HT1080 (cell line): ENCODE measurements at regions not wholly inside any gene's neighbourhood (a gene's known extent, or its start where the extent isn't known, plus 50 kb on each side); places are given as distances from the start of the nearest gene placed in this dataset.
A peak's percentile ranks its signal among the peaks of the same experiment; 100 is the strongest.
"Not testable (repeated sequence)": the region's sequence is repeated elsewhere in the genome, so short reads cannot be mapped to it uniquely, and the experiment has no call there.

ENCODE experiments used
- DNase-seq: peaks from one replicate; pipeline ENCODE4 v3.0.0-alpha.2; 2015; ENCODE audit warnings: low read depth

DNA sequence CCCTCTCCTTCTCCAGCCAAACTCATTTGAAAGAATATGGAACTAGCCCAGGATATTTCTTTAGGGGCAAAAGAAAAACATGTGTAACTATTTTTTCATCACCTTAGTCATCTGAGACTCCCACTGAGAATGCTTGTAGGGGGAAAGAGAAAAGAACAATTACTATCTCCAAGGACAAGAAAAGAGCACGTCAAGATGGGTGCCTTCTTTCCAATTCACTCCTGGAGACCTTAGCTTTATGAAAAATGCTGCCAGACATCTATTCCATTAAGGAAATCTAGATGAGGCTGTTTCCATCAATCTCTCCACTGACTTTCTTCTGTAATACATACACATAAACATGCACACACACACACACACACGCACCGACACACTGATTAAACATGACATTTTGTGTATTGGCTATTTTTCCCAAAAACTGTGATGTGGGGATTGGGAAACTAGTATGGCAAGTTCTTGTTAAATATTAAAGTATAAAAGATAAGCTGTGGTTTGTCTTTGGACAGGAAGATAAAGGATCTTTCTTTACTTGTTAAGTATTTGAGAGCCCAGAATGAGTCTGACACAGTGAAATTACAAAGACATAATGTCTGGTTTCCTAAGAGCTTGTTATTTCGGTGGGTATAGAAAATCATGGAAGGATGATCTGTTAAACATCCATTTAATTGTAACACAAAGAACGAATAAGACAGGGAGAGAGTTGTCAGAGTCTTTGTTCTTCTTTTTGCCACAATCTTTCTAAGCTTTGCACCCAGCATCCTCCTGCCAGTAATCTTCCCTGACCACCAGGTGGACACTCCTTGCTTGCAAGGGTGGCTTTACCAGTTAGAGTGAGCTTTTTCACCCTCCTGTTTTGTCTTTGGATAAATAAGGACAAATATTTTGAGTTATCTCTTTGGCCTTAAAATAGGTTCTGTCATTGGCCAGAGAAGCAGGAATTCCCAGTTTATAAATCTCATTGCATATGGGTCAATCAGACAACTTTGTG, 177.3 kb upstream of the TMEM72 start:
- no peak for DNase-seq

GRCh38 chr10:44742248-44742647, 168.9 kb upstream of the TMEM72 start:
- DNase-seq, result no peak

- DNase-seq, result no peak
Observed at GRCh38 chr10:44743535-44743934, 167.6 kb upstream of the TMEM72 start.

DNA sequence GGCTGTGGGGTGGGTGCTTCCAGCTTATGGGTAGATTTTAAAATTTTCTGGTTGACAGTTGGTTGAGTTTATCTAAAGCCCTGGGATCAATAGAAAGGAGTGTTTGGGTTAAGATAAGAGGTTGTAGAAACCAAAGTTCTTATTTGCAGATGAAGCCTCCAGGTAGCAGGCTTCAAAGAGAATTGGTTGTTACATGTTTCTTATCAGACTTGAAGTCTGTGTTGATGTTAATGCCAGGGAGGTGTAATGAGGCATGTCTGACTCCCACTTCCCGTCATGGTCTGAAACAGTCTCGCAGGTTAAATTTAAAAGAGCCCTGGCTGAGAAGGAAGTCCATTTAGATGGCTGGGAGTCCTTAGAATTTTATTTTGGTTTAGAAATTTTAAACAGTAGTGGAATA, 165.2 kb upstream of the TMEM72 start:
- DNase-seq, result no peak

GRCh38 chr10:44747593-44748172, 163.5 kb upstream of the TMEM72 start:
- DNase-seq, result no peak

DNA sequence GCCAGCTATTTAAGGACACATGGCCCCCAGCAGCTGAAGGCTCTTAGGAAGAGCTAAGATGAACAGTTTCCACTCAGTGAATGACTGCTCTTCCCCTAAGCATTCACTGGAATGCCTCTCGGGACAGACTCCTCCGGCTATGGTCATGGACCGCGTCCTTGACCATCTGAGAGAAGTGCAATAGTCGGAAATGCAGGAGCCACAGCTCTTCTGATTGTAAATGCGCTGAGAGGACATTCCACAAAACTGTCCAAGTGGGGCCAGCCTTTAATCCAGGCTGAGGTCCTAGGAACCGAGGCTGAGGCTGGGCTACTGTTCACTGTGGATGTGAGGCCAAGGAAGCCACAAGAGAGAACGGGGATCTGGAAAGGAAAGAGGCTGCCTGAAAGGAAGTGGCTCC, 162.0 kb upstream of the TMEM72 start:
- DNase-seq, result no peak

GRCh38 chr10:44752451-44753441, 158.4 kb upstream of the TMEM72 start:
- DNase-seq, result peak; percentile 78

- DNase-seq, result not testable (repeated sequence)
Observed at GRCh38 chr10:44754355-44754754, 156.8 kb upstream of the TMEM72 start.

DNA sequence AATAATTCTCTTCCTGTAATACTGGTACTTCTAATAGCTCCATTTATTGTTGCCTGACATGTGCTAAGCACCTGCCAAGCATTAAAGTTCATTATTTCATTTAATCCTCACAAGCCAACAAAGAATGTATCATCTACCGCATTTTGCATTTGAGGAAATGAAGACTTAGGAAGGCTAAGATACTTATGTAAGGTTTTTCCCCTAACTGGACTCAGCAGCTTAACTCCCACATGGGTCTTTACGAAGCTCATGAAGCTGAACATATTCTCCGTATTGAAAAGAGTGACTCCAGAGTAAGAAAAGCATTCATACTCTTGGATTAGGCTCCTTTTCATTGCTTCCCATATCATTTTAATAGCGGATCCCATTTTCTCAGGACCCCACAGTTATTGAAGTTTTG, 155.7 kb upstream of the TMEM72 start:
- DNase-seq, result no peak

DNA sequence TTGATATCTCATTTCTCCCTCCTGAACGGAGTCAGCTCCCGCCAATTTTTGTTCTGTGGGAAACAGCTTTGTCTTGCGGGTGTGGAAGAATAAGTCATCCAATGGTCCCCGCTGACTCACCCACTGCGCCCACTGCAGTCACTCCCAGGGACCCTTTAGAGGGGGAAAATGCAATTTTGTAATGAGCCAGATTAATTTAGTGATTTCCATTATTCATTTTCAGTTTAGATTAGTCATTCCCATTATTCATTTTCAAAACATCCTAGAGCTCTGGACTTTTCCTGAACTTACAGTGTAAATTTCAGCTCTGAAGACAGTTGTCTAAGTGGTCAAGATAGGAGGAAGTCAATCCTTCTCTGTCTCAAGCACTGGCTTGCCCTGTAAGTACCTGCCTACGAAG, 154.9 kb upstream of the TMEM72 start:
- DNase-seq, result peak; percentile 76

GRCh38 chr10:44757551-44758205, 153.5 kb upstream of the TMEM72 start:
- no peak for DNase-seq

GRCh38 chr10:44759122-44759521, 152.0 kb upstream of the TMEM72 start:
- DNase-seq, result no peak

- no peak for DNase-seq
Observed at GRCh38 chr10:44760513-44760912, 150.6 kb upstream of the TMEM72 start.

DNA sequence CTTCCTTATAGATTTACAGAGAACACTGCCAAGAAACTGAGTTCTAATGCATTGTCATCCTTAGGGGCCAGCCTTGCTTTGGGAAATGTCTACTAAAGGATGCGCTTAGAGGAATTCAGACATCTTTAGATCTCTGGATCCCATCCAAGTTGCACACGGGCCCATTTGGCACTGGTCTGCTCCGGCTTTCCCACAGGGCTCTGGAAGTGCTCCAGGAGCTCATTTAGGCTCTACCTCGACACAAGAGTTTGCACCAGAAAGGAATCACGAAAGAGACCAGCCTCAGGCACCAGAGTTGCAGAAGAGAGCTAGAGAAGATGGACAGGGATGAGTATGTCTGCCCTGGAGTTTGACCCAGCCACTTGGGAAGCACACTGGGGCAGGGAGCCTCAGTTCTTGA, 150.1 kb upstream of the TMEM72 start:
- no peak for DNase-seq

GRCh38 chr10:44763331-44763730, 147.8 kb upstream of the TMEM72 start:
- no peak for DNase-seq

DNA sequence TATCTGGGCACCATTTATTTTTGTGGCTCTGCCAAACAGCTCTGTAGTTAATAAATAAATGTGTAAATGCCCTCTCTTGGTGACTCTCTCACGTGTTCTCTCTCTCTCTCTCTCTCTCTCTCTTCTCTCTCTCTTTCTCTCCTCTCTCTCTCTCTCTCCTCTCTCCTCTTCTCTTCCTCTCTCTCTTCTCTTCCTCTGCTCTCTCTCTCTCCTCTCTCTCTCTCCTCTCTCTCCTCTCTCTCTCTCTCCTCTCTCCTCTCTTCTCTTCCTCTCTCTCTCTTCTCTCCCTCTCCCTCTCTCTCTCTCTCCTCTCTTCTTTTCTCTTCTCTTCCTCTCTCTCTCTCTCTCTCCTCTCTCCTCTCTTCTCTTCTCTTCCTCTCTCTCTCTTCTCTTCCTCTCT, 145.8 kb upstream of the TMEM72 start:
- no peak for DNase-seq

- DNase-seq, result no peak
Observed at GRCh38 chr10:44766631-44767030, 144.5 kb upstream of the TMEM72 start.

DNA sequence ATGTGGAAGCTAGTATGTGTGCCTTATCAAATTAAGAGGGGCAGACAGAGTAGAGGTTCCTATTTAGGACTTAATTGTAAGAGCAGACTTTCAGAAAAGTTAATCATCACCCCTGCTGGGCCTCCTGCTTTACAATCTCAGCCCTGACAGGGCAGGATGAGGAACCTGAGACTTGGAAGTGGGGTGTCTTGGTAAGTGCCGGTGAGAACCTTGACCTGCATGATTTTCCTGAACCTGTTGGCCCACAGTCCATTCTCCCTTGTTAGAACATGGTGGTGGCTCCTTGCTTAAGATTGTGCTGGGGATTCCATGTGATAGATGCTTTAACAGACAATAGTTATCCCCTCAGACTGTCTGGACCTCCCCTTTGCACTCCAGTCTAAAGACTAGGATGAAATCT, 141.7 kb upstream of the TMEM72 start:
- DNase-seq, result no peak

DNA sequence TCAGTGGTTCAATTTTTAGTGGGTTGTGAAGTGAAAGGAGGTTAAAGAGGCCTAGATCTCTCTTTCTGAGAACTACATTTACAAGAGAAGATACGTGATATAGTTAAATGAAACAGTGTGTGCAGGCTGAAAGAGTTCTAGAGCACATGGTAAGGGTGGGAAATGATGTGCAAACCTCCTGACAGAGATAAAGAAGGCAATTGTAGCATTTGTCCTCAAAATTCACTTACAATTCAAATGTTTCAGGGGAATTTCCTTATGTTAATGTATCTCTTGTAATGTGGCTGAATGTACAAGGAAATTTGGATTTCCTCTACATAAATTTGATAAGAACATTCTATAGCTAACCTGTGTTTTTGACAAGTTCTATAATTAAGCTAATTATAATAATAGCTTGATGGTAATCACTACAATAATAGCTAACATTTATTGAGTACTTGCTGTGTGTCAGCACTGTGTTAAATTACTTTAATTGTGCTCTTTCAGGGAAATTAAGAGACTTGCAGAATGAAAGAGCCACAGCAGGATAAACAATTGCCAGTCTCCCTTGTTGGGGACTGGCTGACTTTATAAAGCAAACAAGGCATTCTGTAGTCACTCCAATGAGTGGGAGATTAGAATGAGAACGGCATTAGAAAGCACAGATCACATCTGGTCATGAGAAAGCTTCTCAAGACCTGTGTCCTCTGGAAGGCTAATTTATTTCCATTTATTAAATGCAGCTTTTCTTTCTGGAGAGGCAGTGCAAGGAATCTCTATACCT, 139.7 kb upstream of the TMEM72 start:
- DNase-seq, result no peak

GRCh38 chr10:44773565-44773964, 137.6 kb upstream of the TMEM72 start:
- DNase-seq, result no peak
